ENCODE measurements at regions not wholly inside any gene's neighbourhood (a gene's known extent, or its start where the extent isn't known, plus 50 kb on each side); places are given as distances from the start of the nearest gene placed in this dataset.

GRCh38 chr12:118611295-118611694, 234.9 kb downstream of the SUDS3 start:
- no peak for TF ChIP-seq CTCF (conservative IDR thresholded peaks at IDR 0.05; ENCODE audit: low read length)
- TF ChIP-seq EZH2phosphoT487 (IDR thresholded peaks at IDR 0.05; ENCODE audit: borderline replicate concordance): no peak
